GM19239 (cell line): ENCODE measurements at regions not wholly inside any gene's neighbourhood (a gene's known extent, or its start where the extent isn't known, plus 50 kb on each side); places are given as distances from the start of the nearest gene placed in this dataset.

Source experiments
- DNase-seq: peaks from one replicate; pipeline ENCODE4 v3.0.0; 2011; ENCODE audit warnings: low spot score; ENCODE audit not compliant: insufficient read length
- FAIRE-seq: peaks from 2 replicates; lab custom pipeline; 2011; peaks lifted over from hg19 to GRCh38; lab: Jason Lieb, UNC

DNA sequence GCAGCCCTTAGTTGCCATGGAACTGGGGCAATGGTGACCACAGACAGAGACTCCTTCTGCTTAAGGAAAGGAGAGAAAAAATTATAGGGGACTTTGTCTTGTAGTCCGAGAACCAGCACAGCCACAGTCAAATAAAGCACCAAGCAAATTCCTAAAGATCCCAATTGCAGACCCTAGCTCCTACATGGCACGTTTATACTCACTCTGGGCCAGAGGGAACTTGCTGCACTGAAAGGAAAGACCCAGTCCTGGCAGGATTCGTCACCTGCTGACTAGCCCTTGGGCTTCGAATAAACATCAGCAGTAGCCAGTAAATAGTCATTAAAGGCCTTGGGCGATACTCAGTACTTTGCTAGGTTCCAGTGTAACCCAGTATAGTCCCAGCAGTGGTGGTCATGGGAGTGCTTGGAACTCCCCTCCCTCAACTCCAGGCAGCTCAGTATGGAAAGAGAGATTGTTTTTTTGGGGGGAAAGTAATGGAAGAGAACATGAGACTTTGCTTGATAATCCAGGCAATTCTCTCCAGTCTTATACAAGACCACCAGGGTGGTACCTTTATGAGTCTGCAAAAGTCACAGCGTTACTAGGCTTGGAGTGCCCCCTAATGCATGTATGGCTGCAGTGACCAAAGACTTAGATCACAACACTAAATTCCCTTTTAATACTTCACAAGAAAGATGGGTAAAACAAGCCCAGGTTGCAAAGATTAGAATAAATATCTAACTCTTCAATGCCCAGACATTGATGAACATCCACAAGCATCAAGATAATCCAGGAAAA, 66.4 kb upstream of the AGTR1 start:
- DNase-seq (no peak), FAIRE-seq (no peak)

DNA sequence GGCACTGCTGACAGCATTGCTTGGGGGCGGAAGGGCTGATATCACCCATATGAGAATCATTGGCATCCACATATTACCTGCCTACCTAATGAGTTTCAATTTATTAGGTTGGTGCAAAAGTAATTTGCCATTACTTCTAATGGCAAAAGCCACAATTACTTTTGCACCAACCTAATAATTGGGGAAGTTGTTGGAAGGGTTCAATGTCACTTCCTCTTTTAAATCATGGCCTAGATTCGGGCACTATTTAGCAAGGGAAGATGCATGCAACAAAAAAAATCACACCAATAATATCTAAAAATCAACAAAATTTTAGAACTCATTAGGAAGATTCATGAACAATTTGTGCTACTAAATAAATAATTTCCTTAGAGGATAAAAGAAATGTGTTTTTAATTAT, 56.0 kb upstream of the AGTR1 start:
- FAIRE-seq (no peak), DNase-seq (no peak)

DNA sequence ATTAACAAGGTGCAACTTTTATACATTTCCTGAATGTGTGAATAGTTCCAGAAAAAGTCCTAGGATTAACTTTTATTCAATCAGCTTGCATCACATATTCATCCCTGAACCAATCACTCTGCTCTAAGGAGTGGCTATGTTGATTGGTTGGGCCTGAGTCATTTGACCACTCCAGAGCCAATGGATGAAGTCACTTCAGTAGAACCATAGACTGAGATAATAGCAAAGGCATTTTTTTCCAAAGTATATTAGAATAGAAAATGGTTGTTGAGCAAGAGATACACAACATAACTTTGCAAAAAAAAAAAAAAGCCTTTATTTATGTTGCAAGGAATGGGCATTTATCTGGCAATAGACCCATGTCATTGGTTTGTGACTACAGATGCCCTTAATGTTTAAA, 55.5 kb upstream of the AGTR1 start:
- FAIRE-seq (no peak), DNase-seq (no peak)

DNA sequence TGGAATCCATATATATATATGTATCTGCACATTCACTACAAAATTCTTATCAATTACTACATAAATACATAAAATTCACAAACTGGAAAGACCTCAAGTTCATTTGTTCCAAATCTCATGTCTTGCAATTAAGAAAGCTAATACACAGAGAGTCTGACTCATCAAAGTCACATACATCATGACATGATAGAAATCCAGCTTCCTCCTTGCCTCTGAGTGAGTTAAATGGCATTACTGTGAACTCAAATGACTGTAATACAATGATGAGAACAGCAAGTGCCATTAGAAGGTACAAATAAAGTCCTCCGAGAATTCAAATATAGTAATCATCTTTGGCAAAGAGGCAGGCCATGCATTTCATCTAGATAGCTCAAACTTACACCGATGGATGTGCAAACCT, 55.1 kb upstream of the AGTR1 start:
- DNase-seq (no peak), FAIRE-seq (no peak)

DNA sequence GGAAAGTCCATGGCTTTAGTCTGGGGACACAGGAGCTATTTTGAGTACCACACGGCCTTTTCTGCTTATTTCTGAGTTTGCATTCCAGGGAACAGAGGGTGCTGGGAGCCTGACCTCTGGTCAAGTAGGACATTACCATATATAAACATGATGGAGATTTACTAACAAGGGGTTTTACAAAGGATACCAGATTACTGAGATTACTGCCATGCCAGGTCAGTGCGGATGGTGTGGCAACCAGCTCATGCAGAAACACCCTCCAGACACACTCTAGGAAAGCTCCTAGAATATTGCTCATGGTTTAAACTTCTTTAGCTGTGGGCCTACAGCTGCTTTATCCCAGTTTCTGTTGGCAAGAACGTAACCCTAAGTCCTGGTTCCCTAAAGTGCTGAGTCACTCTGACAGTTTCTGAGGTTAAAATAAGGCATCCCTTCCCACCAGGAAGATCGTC, 54.3 kb upstream of the AGTR1 start:
- DNase-seq, result no peak

DNA sequence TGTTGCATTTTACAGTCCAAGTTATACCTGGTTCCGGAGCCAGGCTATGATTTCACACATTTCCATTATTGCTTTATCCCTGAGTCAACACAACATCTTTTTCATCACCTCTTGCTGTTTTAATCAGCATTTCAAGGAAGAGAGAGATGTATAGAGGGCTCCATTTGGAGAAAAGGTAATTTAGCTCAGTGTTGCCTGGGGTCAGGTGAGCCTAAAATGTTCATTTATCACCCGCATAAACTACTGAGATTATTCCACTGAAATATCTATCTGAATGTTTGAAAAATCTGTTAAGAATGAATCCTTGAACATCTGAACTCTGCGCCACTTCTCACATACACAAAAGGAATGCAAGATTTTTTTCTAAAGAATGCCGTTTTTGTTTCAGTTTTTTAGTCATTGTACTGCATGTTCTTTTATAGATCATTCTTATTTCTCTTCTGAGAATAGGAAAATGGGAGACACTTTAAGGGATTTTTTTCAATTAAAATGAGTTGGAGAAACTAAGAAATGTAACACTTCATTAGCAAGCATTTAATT, 51.5 kb upstream of the AGTR1 start:
- DNase-seq, result no peak
- no peak for FAIRE-seq

More for the DNA sequence above, 54.3 kb upstream of the AGTR1 start:
- FAIRE-seq, result no peak
